Nucleus accumbens (tissue), 56 donors: ENCODE measurements at regions not wholly inside any gene's neighbourhood (a gene's known extent, or its start where the extent isn't known, plus 50 kb on each side); places are given as distances from the start of the nearest gene placed in this dataset.
"Not testable (repeated sequence)": the region's sequence is repeated elsewhere in the genome, so short reads cannot be mapped to it uniquely, and the experiment has no call there.

Experiments used
- DNase-seq, 56 donors: peaks; one replicate each; lab custom pipeline; 2025; lab: John Stamatoyannopoulos, UW

- no peak for DNase-seq
Observed at GRCh38 chr6:21332660-21333059, 260.9 kb upstream of the SOX4 start.

GRCh38 chr6:21333715-21334114 lies 259.8 kb upstream of the SOX4 start:
- DNase-seq, result no peak

DNA sequence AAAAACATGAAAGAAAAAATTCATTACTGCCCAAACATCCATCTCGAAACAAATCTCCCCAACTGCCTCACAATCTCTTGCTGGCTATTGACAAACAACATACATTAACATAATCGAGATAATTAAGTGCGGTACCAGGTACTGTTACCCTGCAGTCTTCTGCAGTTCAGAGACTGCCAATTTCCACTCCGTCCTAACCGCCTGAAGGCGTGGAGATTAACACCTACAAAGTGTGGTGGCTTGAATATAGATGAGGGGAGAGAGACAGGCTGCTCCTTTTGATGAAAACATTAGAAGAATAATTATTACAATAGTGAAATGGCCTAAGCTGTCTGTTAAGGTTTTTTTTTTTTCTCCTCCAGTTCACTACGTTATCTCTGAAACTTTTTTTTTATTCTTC lies 258.9 kb upstream of the SOX4 start:
- no peak for DNase-seq

- no peak for DNase-seq
Observed at GRCh38 chr6:21335591-21335990, 258.0 kb upstream of the SOX4 start.

DNA sequence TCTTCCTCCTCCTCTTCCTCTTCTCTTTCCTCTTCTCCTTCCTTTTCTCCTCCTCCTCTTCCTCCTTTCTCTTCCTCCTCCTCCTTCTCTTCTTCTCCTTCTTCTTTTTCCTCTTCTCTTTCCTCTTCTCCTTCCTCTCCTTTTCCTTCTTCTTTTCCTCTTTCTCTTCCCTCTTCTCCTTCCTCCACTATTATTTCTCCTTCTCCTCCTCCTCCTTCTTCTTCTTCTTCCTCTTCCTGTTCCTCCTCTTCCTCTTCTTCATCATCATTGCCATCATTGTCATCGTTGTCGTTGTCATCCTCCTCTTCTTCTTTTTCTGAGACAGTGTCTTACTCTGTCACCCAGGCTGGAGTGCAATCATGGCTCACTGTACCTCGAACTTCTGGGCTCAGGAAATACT lies 256.3 kb upstream of the SOX4 start:
- no peak for DNase-seq

DNA sequence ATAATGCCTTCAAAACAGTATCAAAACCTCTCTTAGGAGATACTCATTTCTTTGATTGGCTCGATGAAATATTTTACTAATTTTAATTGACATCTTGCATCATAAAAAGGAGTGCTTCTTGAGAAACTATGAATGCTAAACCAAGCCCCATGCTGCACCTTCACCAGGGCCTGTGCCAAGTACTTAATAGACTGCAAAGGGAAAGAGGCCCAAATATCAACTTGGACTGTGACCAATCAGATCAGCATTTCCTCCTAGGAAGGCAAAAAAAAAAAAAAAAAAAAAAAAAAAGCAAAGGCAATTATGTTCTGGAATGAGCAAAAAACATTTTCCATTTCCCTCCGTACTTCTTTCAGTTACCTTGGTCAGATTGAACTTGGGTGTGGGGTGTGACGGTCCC lies 253.0 kb upstream of the SOX4 start:
- DNase-seq, result no peak

DNA sequence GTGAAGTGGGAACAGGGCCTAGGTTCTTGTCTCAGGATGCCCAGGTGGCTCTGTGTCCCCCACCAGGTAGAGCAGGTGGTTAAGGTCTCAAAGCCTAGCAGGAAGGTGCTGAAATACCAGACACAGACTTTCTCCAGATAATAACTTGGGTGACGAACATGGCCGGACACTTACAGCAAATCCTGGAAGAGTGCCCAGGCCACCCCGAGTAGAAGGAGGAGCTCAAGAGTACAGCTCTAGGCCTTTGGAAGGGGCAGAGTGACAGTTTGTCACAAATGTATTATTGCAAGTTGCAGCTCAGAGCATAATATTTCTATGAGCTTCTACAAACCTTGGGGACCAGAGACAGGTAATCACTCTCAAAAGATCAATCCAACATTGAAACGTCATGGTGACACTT lies 251.6 kb upstream of the SOX4 start:
- DNase-seq, result no peak

DNA sequence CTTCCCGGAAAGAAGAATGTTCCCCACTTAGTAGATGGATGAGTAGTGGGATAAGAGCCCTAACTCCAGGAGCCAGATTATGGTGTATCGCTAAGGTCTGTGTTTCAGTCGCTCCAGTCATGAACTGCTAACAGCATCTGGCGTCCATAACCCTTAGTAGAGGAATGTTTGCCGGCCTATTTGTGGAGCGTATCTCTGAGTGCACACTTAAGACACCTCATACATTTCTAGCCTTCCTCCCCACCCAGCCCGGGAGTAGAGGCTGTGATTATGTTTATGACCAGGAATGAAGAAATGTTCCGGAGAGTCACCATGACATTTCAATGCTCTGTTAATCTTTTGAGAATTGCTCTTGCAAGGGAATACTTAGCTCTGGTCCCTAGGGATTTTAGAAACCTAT lies 251.1 kb upstream of the SOX4 start:
- DNase-seq, result no peak

DNA sequence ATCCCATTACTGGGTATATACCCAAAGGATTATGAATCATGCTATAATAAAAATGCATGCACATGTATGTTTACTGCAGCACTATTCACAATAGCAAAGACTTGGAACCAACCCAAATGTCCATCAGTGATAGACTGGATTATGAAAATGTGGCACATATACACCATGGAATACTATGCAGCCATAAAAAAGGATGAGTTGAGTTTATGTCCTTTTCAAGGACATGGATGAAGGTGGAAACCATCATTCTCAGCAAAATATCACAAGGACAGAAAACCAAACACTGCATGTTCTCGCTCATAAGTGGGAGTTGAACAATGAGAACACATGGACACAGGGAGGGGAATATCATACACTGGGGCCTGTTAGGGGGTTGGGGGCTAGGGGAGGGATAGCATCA lies 247.8 kb upstream of the SOX4 start:
- not testable (repeated sequence) for DNase-seq

GRCh38 chr6:21348146-21348503 lies 245.4 kb upstream of the SOX4 start:
- no peak for DNase-seq

- DNase-seq, result no peak
Observed at GRCh38 chr6:21348504-21349195, 244.9 kb upstream of the SOX4 start.

DNA sequence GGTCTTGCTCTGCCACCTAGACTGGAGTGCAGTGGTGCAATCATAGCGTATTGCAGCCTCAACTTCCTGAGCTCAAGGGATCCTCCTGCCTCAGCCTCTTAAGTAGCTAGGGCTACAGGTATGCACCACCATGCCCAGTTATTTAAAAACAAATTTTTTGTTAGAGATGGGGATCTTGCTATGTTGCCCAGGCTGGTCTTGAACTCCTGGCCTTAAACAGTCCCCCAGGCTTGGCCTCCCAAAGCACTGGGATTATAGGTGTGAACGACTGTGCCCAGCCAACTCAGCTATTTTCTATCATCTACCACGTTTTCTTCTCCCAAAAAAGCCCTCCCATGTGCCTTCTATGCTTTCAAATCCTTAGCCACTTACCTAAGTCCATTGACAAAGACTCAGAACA lies 243.7 kb upstream of the SOX4 start:
- no peak for DNase-seq

DNA sequence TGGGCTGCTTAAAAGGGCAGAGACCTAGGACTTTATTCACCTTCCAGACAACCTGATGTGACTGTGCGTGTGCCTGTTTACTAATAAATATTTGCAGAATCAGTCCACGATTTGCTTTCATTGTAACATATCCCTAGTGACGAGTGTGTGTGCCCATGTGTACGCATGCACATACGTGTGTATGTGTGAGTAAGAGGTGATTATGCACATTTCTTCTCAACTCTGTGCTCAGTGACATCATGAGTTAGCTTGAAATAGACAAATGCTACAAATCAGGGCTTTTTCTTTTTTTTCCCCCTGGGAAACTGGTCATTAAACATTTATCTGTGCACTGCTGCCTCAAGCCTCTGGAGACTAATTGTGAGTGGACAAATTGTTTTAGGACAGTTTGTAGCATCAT lies 242.6 kb upstream of the SOX4 start:
- DNase-seq, result no peak

GRCh38 chr6:21352131-21352530 lies 241.4 kb upstream of the SOX4 start:
- no peak for DNase-seq

GRCh38 chr6:21354805-21355238 lies 238.7 kb upstream of the SOX4 start:
- no peak for DNase-seq

GRCh38 chr6:21355638-21356037 lies 237.9 kb upstream of the SOX4 start:
- DNase-seq, result no peak

DNA sequence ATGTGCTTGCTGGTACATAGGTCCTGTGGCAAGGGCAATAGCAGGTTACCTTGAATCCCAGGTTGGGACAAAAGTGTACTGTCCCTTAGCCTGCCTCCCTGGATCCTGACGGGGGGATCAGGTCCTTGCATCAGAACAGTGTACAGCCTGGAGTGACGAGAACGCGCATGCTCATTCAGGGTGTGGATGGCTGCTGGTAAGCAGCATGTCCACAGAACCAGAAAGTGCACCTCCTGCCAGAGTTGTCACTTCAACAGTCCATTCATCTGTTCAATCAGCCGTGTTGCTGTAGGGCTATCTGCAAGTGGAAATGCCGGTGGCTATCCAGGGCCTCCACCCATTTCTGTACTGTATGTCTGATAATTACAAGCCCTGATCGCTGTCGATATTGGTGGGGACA lies 236.3 kb upstream of the SOX4 start:
- DNase-seq, result no peak

DNA sequence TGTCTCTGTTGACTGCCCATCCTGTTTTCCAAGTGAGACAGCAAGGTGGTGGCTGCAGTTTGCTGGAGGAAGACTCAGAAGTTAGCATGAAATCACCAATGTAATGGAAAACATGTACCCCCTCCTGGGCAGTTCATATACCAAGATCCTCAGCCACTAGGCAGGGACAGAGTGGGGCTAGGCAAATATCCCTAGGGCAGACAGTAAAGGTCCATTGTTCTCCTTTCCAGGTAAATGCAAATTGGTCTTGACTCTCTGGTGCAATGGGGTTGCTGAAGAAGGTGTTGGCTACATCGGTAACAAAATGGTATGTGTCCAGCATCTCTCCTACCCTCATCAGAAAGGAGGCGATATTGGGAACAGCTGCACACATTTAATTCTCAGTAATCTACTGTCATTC lies 233.6 kb upstream of the SOX4 start:
- DNase-seq, result no peak

DNA sequence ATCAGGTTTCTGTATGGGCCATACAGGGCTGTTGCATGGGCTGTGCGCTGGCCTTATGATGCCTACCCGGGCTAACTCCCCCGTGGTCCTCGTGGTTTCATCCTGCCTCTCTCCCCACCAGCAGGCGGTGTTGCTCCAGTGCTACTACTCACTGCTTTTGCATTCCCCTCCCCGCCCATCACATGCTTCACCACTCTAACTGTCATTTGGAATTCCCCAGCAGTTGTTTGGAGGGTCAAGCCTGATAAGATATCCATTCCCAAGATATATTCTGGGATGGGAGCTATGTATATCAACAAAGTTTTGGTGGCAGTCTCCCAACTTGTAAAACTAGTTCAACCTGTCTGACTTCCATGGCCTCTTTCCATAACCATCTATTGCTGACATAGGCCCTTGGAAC lies 233.2 kb upstream of the SOX4 start:
- DNase-seq, result no peak

DNA sequence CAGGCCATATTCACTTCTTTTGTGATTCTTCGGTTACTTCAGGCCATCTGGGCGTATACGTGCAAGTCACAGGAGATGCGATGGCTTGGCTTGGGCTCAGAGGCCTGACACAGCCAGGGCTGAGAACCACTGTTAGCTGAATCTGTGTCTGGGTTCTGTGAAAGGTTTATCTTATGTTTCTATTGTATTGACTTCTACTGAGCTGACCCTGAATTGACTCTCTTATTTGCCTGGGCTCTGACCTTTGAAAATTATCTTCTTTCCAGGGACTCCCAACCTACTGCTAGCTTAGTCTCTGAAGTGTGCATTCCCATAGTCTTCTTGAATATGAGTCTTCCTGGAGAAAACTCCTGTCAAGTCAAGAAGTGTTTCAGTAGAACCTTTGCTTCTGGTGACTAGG lies 226.4 kb upstream of the SOX4 start:
- DNase-seq, result no peak

DNA sequence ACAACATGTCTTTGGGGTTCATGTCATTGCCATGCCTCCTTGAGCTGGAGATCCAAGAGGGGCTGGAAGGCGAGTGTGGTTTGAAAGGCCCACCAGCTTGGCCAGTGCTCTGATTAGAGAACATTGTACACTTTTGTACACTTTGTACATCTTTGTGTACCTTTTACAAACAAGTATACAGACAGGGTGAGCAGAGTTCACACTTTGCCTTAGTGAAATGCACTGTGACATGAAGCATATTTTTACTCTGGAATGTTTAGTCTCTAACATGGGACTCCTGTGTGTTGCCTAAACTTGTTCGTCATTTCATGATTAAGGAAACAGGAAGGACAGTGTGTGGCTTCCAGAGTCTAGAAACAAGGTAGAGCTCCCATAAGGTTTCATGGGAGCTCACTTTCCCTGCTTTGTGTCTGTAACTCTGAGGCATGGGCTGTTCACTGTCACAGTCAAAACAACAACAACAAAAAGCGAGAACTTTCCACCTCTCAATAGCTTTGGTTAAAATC lies 225.8 kb upstream of the SOX4 start:
- no peak for DNase-seq

DNA sequence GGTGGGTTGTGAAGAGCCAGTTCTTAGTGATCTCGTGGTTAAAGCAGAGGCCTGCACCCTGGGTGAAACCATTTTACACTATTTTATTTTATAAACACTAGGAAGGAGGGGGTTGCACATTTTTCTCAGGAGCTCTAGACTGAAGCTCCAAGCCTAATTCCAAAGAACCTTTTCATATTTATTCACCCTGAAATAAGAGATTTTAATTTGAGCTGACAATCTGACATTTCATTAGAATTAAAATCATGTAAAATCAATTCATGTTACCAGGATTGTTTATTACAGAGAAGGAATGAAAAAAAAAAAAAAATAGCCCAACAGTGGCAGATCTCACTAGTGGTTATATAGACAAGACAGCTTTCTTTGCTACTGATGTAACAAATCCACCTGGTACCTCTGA lies 222.5 kb upstream of the SOX4 start:
- no peak for DNase-seq

DNA sequence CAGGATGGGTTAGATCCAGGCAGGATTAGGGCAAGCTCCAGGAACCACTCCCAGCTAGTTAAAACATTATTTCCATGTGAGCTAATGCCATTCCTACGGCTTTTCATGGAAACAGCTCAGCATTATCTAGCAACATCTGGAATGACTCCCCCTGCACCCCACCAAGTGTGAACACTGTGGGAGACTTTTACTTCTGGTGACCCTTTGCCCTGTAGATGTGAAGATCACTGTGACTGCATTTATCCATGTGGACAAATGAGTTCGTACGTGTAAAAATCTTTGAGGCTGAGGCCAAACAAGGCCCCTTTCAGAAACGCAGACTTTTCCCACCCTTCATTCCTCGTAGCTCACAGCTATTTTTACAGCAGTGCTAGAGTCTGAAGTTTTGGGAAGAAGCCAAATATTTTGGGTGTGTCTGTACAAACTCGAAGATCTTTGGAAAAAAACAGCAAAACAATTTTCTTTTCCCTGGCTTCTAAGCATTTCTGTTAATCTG lies 221.8 kb upstream of the SOX4 start:
- DNase-seq, result no peak
